ENCODE measurements at regions not wholly inside any gene's neighbourhood (a gene's known extent, or its start where the extent isn't known, plus 50 kb on each side); places are given as distances from the start of the nearest gene placed in this dataset.

DNA sequence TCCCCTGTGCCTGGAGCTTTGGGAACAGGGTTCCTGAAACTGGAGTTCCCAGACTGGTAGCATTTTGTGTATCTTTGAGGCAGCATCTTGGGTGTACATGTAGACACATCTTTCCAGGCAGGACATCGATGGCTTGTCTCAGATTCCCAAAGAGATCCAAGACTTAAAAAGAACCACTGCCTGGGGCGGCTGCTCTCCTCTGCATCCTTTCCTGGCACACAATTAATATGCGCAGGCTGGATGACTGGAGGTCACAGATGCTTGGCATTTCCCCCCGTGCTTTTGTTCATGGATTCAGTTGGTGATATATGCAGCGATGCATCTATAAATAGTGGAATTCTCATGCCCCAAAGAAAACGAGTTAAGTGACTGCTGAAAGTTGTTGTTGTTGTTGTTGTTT is 80.5 kb downstream of the CLDN34 start:
- DNase-seq (ENCODE audit: low read depth in 2 of 2), result no peak

DNA sequence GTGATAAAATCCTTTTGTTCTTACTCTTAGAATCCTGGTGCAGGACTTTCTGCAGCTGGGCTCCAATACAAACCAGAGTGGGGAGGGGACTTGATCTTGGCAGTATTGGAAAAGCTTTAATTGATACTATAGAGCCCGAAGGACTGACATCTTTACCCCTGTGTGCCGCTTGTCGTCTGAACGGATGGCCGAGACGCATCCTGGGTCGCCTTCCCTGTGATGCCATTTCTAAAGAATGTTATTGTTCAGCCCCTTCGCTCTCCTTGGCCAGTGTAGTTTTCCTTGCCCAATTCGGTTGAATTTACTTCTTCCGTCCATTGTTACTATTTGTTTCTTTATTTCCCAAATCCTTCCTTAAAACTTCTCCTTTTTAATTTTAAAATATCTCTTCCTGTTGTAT is 80.9 kb downstream of the CLDN34 start:
- DNase-seq (ENCODE audit: low read depth in 2 of 2), result no peak

DNA sequence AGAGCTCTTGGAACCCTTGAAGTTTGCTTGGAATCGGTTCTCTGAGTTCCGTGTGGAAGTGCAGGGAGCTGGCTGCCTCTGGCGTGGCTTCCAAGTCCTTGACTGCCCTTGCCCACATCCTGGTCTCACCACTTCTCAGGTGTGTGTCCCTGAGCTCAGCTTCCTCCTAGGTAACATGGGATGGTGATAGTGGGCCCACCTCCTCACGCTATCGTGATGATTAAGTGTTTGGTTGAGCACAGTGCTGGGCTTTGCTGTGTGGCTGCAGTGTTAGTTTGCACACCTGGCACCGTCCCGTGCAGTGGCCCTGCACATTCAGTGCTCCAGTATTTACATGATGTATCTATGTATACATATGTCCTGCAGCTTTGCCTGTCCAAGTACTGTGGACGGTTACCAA is 81.5 kb downstream of the CLDN34 start:
- DNase-seq (ENCODE audit: low read depth in 2 of 2), result no peak

DNA sequence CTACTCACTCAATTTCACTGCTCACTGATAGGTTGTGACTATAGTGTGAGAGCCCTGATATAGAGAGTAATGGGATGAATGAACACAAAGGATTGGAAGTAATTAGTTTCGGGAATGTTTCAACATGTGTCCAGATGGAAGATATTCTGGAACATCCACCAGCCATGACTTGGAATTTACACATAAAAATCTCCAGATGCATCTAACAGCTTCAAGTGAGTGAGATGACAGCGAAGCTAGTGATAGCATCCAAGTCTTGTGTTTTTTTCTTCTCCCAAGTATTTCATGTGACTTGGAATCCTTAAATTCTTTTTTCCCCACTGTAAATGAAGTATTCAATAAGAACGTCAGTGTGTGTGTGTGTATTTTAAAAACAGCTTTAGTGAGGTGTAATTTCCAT is 82.1 kb downstream of the CLDN34 start:
- no peak for DNase-seq (ENCODE audit: low read depth in 2 of 2)

DNA sequence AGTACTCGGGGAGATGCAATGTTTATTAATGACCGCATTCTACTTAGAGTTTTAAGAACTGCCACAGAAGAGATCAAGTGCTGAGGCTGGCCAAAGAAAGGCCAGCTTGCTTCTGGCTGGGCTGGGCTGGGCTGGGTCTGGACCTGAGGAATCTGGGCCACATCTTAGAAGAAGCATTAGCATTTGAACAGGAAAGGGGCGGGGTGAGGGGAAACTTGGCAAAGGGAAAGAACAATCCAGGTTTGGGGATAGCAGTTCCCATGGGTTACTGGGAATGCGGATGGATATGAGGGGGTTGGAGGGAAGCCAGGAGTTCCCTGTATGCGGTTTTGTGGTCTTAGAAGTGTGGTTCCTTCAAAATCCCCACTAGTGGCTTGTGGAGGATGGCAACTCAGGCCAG is 83.3 kb downstream of the CLDN34 start:
- DNase-seq (ENCODE audit: low read depth in 2 of 2), result no peak

DNA sequence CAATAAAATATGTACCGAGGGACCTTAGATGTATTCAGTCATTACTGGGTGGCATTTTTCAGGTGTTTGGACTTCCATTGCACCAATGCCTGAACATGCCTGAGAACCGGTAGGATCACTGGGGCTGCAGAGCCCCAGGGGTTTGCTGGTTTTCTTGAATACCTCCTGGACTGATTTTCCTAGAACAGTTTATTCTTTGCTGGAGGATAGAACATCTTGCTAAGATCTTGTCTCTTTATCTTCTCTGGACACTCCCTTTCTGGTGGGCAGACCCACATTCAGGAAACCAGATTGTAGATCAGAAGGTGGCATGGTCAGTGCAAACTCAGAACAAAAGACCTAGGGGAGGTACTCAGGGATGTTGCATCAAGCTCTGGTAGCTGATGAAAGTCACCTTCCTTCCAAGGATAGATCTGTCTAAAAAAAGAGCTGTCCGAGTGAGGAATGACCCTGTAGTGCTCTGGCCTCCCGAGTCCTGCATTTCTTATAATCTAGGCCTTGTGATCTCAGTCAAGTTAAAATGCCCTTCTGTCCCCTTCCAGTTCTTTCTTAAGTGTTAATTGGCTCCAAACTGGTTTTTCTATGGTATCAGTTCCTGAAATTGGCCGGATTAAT is 84.8 kb downstream of the CLDN34 start:
- DNase-seq (ENCODE audit: low read depth in 2 of 2), result no peak

DNA sequence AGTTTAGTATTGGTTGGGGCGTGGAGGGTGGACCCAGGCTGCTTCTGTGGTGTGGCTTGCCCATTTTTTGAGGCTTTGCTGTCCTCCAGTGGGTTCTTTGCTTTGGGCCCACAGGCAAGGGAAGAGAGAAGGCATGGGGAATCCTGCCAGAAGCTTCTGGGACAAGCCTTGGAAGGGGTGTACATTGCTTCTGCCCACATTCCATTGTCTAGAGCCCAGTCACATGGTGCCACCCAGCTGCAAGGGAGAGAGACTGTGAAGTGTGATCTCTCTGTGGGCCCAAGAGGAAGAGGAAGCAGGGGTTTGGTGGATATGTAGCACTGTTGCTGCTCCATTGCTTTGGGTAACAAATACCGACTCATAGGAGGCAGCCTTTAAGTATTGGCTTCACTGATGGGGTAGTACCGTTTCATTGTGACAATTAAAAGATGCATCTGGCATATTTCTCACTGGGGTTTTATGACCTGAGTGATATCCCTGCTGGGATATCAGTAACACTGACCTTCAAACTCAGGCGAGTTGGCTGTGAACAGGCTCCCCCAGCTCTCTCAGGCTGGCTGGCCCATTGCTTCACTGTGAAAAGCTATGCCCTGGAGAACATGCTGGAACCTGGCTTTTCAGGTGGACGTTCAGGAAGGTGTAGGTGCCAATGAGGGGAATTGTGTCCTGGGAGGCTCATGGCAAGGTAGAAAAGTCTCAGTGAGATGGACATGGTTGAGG is 85.9 kb downstream of the CLDN34 start:
- no peak for DNase-seq (ENCODE audit: low read depth in 2 of 2)

DNA sequence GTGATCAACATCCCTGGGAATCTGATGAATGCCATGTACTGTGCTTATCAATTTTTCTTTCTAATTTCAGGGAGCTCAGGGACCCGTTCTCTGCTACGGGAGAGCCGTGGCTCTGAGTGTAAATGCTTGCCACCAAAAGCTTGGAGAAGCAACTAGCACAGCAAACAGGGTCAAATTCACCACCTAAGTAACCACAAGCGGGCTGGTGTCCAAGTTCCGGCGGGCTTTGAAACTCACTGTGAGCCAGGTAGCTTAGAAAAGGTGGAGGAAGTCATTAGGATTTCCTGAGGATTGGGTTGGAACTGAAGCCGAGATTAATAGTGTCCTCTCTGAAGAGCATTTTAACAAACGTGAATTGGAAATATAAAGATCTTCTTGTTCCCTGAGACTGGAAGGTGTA is 87.2 kb downstream of the CLDN34 start:
- no peak for DNase-seq (ENCODE audit: low read depth in 2 of 2)

DNA sequence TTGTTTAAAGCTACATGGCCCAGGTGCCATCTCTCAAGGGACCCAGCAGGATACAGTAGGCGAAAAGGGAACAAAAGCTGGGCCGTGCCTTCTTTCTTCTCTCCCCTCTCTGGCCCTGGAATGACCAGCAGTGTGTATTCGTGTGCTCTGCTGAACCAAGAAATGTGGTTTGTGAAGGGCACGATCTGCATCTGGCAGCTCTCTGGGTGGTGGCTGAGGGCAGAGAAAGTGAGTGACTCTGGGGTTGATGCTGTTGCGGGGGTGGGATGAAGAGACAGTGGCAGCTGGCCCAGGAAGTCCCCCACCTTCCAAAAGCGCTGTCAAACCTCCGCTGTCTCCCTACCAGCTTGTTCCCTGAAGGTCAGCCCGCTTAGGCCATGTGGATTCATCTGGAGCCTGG is 88.3 kb downstream of the CLDN34 start:
- DNase-seq (ENCODE audit: low read depth in 2 of 2), result no peak

DNA sequence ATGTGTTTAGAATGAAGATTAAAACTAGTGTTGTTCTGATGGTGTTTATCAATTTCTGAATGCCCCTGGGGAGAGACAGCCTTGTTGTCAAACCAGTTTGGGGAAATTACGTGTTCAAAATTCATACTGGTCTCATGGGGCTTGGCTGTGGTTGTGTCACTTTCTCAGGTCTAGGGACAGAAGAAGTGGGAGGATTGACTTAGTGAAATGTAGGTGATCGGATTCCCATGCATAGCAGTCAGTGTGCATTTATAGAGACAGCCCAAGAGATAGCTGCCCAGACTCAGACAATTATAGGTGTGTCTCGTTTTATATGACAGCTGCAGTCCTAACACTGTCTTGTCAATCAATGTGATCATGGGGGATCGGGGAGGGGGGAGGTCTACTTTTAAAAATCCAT is 94.4 kb upstream of the CLCN4 start:
- no peak for DNase-seq (ENCODE audit: low read depth in 2 of 2)

DNA sequence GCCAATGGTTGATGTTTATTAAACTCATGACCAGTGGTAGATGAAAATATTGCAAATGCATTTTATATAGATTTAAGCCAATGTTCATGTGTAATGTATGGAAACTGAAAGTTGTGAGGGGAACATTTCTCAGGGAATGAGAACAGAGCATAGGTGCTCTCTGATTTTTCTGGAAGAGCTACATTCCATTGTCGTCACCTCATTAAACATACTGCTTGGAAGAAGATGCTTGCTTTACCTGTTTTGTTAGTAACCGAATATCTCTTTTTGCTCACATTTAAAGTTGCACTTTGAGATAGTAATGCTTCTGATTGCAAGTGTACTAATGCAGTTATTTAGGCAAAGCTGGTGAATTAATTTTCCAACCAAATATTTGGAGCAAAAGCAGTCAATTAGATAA is 93.8 kb upstream of the CLCN4 start:
- DNase-seq (ENCODE audit: low read depth in 2 of 2), result no peak

DNA sequence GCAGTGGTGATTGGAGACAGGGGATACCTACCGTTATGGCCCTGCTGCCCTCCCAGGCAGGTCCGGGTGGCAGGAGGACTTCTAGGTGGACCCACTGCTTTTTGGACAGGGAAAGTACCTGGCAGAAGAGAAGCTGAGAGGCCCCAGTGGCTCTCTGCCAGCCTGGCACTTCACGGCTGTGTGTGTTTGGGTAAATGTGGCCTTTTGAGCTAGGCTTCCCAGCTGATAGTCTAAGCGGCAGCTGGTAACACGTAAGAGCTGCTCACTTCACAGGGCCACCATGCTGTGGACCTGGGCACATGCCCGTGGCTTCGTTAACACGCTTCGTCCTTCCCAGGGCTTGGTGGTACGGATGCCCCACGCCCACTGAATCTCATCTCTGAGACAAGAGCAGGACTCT is 92.0 kb upstream of the CLCN4 start:
- DNase-seq (ENCODE audit: low read depth in 2 of 2), result no peak

DNA sequence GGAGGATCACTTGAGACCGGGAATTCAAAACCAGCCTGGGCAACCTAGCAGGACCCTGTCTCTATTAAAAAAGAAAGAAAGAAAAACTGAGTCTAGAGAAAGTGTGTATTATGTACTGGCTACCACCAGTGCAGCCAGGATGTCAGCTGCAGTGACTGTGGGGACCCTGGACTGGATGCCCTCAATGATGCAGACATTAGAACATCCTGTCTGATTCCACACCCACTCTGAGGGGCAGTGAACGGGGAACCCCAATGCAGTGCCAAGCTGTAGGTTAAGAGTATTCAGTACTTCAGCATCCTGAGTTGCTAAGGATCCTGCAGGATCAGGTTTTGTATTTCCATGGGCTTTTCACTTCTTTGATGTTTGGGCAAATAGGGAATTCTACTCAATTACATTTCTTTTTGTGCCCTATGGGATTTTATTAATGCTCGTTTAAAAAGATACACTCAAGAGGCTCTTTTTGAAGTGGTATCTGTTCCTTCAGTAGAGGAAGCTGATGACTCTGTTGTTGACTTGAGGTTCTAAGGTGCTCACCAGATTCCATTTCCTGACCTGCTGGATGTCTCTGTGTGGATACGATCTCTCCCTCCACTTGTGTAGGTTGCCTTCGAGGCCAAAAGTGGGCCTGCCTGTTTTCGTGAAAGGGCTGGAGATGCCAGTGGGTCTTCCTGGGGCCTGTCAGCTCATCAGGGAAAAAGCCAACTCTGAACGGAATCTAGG is 85.9 kb upstream of the CLCN4 start:
- no peak for DNase-seq (ENCODE audit: low read depth in 2 of 2)

DNA sequence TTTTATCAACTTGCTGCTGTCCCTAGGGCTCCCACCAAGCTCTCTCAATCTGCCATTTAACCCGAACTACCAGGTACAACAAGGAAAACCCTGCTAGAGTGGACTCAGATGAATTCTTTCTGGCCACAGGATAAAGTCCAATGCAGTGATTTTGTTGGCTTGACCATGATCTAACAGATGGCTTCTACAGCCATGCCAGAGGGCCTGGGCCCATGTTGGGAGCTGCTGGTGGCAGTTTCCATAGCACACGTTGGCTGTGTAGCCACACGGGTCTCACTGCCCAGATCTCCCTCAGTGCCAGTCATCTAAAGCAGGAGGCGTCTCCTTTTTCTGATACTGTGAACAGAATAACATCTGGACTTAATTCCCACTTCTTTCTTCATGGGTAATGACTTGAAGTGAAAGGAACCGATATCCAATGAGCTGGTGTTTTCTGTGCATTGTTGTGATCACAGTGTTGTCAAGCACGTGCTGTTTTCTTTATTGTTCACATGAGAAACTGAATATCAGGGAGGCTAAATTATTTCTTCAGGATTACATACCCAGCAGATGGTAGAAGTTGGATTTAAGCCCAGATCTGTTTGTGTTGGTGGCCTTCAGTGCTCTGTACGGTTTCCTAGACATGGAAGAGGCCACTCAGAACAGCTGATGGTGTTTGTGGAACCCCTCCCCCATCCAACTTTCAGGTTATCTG is 85.2 kb upstream of the CLCN4 start:
- DNase-seq (ENCODE audit: low read depth in 2 of 2), result no peak

DNA sequence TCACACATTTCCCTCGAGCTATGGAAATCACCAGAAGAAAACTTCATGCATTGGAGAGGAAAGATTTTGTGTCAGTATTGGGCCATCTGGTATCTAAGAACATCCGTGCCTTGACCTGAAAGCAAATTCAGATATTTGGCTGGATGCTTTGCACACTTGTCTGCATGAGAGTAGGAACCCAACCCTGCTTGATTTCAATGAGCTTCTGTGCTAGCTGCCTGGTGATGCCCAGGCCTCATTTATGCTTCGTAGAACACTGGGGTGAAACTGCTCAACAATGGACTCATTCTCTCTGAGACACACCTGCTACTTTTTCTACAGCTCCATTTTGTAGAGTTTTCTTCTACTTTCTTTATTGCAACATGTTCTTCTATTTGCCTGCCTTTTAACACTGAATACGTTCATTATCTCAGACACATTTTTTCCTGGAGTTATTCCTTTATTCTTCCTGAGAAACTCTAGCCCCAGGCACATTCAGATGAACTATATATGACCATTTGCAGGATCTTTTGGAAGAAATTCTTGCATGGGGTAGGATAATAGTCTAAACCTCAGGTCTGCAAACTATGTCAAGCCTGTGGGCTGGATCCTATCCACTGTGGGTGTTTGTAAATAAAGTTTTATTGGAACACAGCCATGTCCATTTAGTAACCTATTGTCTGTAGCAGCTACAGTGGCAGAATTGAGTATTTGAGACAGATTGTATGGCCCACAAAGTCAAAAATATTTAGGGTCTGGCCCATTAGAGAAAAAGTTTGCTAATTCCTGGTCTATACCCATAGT is 83.8 kb upstream of the CLCN4 start:
- no peak for DNase-seq (ENCODE audit: low read depth in 2 of 2)

DNA sequence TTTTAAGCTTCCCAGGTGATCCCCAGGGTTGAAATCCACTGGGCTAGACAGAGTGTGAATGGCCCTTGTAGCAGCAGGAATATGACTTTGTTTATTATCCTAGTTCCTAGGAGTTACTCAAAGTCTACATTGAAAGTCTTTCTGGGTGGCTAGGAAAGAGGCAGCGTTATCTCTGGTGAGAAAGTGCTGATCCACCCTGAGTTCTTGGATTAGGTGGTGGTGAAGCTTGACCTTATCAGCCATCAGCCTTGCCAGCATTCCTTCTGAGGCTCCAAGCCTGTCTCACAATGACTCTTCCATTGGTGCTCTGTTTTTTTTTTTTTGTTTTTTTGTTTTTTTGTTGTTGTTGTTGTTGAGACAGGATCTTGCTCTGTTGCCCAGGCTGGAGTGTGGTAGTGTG is 83.1 kb upstream of the CLCN4 start:
- no peak for DNase-seq (ENCODE audit: low read depth in 2 of 2)

DNA sequence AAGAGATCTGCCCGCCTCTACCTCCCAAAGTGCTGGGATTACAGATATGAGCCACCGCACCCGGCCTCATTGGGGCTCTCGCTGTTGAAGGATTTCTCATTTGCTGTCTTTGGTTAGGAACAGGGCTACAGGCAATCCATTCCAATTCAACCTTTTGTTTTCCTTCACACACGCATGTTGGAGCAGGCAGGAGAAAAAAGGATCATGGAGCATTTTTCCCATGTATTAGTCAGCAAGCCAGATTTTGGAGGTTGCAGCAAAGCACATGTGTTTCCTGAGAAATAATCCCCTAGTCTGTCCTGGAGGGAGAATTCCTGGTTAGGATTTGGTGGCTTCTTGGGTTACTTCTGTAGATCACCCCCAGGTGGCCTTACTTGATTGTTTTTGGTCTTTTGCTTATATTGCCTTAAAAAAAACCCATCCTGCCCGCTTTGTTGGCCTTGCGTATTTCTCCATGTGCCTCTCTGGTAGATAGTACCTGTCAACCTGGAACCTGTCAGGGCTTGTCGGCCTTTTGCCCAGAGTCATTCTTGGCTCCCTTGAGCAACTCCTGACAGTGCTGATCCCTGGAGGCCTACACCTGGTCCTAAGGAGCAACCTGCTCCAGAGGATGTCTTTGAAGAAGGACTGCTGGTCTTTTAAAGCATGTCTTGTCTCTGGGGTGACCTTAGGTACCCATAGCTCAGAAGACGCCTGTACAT is 82.4 kb upstream of the CLCN4 start:
- DNase-seq (ENCODE audit: low read depth in 2 of 2), result no peak

DNA sequence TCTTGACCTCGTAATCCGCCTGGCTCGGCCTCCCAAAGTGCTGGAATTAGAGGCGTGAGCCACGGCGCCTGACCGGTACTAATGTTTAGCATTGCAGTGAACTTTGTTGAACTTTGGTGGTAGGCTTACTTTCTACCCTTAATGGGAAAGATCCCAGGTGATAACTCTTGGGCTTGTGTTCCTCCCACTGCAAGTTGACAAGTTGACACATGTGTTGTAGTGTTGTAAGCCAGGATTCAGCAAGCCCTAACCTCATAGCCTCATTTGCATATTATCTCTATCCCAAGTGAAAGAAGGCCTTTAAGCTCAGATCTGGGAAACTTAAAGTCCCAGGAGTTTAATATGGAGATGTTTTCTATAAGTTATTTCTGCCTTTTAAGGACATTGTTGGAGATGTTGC is 80.0 kb upstream of the CLCN4 start:
- no peak for DNase-seq (ENCODE audit: low read depth in 2 of 2)

DNA sequence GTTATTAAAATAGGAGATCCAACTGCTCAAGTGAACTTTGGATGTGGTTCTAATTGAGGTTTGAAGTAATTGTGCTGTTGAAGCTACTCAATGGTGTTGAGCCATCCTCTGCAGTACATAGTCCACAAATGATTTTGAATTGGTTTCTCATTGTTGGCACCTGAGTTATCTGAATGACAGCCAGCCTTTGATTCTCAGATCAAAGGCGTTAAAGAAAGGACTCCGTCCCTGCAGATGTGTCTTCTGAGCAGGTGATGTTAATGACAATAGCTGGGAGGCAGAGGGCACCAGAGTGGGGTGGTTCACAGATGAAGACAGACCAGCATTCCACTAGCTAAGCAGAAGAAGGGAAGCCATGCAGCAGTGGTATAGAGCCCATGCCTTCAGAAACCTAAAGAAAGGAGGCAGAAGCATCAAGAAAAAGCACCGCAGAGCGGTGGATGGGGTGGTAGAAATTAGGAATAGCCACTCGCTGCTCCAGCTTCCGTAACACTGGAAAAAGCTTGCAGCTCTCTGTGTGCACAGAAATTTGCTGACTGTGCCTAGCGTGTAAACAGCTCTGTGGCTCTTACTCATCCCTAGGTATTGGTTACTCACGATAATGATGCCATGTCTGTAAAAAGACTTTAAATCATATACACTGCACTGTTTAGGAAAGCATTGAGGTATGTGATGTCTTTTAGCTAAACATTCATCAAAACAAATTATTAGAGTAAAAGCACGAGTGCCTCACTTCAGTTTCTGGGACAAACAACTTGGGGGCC is 79.2 kb upstream of the CLCN4 start:
- no peak for DNase-seq (ENCODE audit: low read depth in 2 of 2)

DNA sequence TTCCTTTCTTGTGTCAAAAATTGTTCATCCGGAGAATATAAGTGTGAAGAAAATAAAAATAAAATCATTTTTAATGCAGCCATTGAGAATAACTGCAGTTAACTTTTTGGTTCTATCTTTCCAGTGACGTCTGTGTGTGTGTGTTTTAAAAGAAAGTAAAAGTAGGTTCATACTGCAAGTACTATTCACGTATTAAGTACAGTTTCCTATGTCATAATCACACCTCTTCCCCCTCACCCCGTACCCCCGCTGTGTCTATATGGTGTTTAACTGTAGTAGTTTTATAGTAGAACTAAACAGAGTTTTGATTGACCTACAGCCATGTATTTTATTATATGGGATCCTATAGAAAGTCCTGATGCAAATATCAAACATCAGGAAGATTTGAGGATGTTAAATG is 78.5 kb upstream of the CLCN4 start:
- DNase-seq (ENCODE audit: low read depth in 2 of 2), result no peak

DNA sequence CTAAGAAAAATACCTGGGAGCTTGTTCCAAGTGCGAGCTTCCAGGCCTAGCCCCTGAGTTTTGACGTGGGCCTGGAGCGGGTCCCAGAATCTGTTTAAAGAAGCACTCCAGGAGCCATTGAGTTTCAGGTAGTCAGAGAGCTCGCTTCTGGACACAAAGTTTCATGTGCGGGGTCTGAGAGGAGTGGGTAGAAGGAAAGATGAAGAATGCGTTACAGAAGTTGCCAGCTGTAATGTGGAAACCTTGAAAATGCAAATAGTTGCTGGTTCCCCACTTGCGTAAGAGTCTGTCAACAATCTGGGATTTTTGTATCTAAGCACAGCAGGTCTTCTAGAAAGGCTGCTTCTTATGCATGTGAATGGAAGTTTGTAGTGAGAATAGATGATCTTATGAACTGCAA is 77.5 kb upstream of the CLCN4 start:
- DNase-seq (ENCODE audit: low read depth in 2 of 2), result no peak

Measured in stimulated activated CD8-positive, alpha-beta memory T cell treated with anti-CD3 and anti-CD28 coated beads, Interleukin-2, amount 100 ng/mL, for 48 hours (primary cell).